SU-DHL-6 (cell line): ENCODE measurements at regions not wholly inside any gene's neighbourhood (a gene's known extent, or its start where the extent isn't known, plus 50 kb on each side); places are given as distances from the start of the nearest gene placed in this dataset.

Source experiments
- H2AFZ ChIP-seq: fragments of 200-600 bp; sonication (generic); 2 replicates; pipeline ENCODE4 v1.6.1; 2014; ENCODE audit warnings: low read depth, mild to moderate bottlenecking, moderate library complexity, mixed read lengths, antibody characterized with exemption, low read length; ENCODE audit not compliant: severe bottlenecking
- H3F3A ChIP-seq: fragments of 200-600 bp; shearing (Covaris generic); 2 replicates; pipeline ENCODE4 v1.6.0; 2016; ENCODE audit warnings: antibody characterized with exemption, mild to moderate bottlenecking; ENCODE audit not compliant: insufficient read depth
- H3K27ac ChIP-seq: fragments of 200-600 bp; sonication (generic); 2 replicates; pipeline ENCODE4 v1.5.1; 2016; ENCODE audit warnings: low read depth, mild to moderate bottlenecking, low read length, moderate library complexity, mixed read lengths
- H3K27me3 ChIP-seq: fragments of 200-600 bp; sonication (generic), shearing (Covaris generic); 2 replicates; pipeline ENCODE4 v1.6.0; 2014; ENCODE audit warnings: mild to moderate bottlenecking, low read length
- H3K36me3 ChIP-seq: fragments of 200-600 bp; sonication (generic); 2 replicates; pipeline ENCODE4 v1.6.1; 2014; ENCODE audit warnings: mild to moderate bottlenecking, low read length, mixed read lengths
- H3K4me2 ChIP-seq: fragments of 300-600, 200-600 bp; shearing (Covaris generic), sonication (generic); 2 replicates; pipeline ENCODE4 v1.6.0; 2014; ENCODE audit warnings: low read length, low read depth, mild to moderate bottlenecking; ENCODE audit not compliant: poor library complexity, severe bottlenecking
- H3K4me3 ChIP-seq: fragments of 200-600 bp; sonication (generic); 2 replicates; pipeline ENCODE4 v1.5.1; 2014; ENCODE audit warnings: antibody characterized with exemption, low read length, mild to moderate bottlenecking, mixed read lengths; ENCODE audit not compliant: insufficient read depth, poor library complexity, severe bottlenecking
- H3K79me2 ChIP-seq: fragments of 200-600 bp; sonication (generic); 2 replicates; pipeline ENCODE4 v1.6.1; 2014; ENCODE audit warnings: mild to moderate bottlenecking, low read length, moderate library complexity; ENCODE audit not compliant: insufficient read depth
- H3K9ac ChIP-seq: fragments of 200-600 bp; sonication (generic); 2 replicates; pipeline ENCODE4 v1.7.0; 2014; ENCODE audit warnings: mild to moderate bottlenecking, low read length
- H3K9me2 ChIP-seq: fragments of 200-600 bp; sonication (generic); replicated peaks from 2 replicates; pipeline ENCODE4 v1.6.1; 2014; ENCODE audit warnings: low read length; ENCODE audit not compliant: insufficient read depth
- H3K9me3 ChIP-seq: fragments of 200-600 bp; sonication (generic); 2 replicates; pipeline ENCODE4 v1.6.1; 2014; ENCODE audit warnings: low read length, mixed read lengths; ENCODE audit not compliant: insufficient read depth
- H4K20me1 ChIP-seq: fragments of 200-600 bp; sonication (generic); 2 replicates; pipeline ENCODE4 v1.6.1; 2014; ENCODE audit warnings: low read depth, mild to moderate bottlenecking, antibody characterized with exemption, low read length, moderate library complexity, mixed read lengths
- CTCF ChIP-seq: fragments of 200-600 bp; sonication (generic); IDR thresholded peaks from one replicate; pipeline ENCODE4 v1.5.1; 2017; ENCODE audit warnings: antibody characterized with exemption, mild to moderate bottlenecking, low read length, moderate library complexity; ENCODE audit not compliant: insufficient read depth, poor library complexity, severe bottlenecking
- EZH2phosphoT487 ChIP-seq: fragments of 200-600 bp; sonication (generic), shearing (Covaris generic); conservative IDR thresholded peaks from 2 replicates; pipeline ENCODE4 v1.6.1; 2018; ENCODE audit warnings: mild to moderate bottlenecking, antibody characterized with exemption, low read length, moderate library complexity, mixed read lengths

DNA sequence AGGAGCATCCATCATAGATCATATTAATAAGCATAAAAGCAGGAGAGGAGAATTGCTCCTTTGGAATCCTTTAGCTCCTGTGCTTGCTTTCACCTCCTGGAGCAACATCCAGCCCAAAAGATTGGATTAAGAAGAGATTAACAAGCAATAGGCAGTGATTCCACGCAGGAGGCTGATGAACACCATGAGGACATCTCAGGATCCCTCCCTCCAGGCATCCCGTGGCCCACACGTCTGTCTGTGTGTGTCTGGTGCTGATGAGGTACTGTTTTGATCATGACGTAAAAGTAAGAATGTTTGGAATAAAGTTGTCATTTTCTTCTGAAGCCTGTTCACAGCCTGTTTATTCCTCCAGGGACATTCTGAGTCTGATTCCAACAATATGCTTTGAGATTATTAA is 185.5 kb upstream of the MYLIP start:
- H3K4me3 ChIP-seq = no peak overlapping the region
- H2AFZ ChIP-seq = no peak overlapping the region
- H3F3A ChIP-seq = no peaks in the 10 kb centered on the region
- H3K9me2 ChIP-seq = no peaks in the 10 kb centered on the region
- no peak for TF ChIP-seq CTCF
- TF ChIP-seq EZH2phosphoT487 = no peak
- H3K27ac ChIP-seq = no peak overlapping the region
- H3K79me2 ChIP-seq = no peaks in the 10 kb centered on the region
- no peak overlapping the region for H3K9ac ChIP-seq
- no peaks in the 10 kb centered on the region for H4K20me1 ChIP-seq
- H3K4me2 ChIP-seq = no peak overlapping the region
- H3K9me3 ChIP-seq = no peaks in the 10 kb centered on the region
- H3K27me3 ChIP-seq = no peaks in the 10 kb centered on the region
- no peaks in the 10 kb centered on the region for H3K36me3 ChIP-seq

GRCh38 chr6:15941168-15941567 is 187.7 kb upstream of the MYLIP start:
- H3K4me3 ChIP-seq = no peak overlapping the region
- H3K36me3 ChIP-seq = no peaks in the 10 kb centered on the region
- no peaks in the 10 kb centered on the region for H3K9me3 ChIP-seq
- no peak overlapping the region for H3K4me2 ChIP-seq
- H3K27ac ChIP-seq = no peak overlapping the region
- no peaks in the 10 kb centered on the region for H4K20me1 ChIP-seq
- H3F3A ChIP-seq = no peaks in the 10 kb centered on the region
- no peaks in the 10 kb centered on the region for H3K9me2 ChIP-seq
- H3K27me3 ChIP-seq = no peaks in the 10 kb centered on the region
- no peak for TF ChIP-seq CTCF
- TF ChIP-seq EZH2phosphoT487 = no peak
- no peaks in the 10 kb centered on the region for H3K79me2 ChIP-seq
- H2AFZ ChIP-seq = no peak overlapping the region
- H3K9ac ChIP-seq = no peak overlapping the region

GRCh38 chr6:15938107-15938506 is 190.8 kb upstream of the MYLIP start:
- Histone ChIP-seq H2AFZ (no peak overlapping the region), H3F3A (no peaks in the 10 kb centered on the region), H3K9ac (no peak overlapping the region), H4K20me1 (no peaks in the 10 kb centered on the region), H3K27me3 (no peaks in the 10 kb centered on the region), H3K27ac (no peak overlapping the region), H3K79me2 (no peaks in the 10 kb centered on the region), H3K4me3 (no peak overlapping the region), H3K36me3 (no peaks in the 10 kb centered on the region), H3K4me2 (no peak overlapping the region), H3K9me3 (no peaks in the 10 kb centered on the region), H3K9me2 (no peaks in the 10 kb centered on the region)
- no peak for TF ChIP-seq EZH2phosphoT487
- TF ChIP-seq CTCF = no peak

GRCh38 chr6:15937602-15938001 is 191.3 kb upstream of the MYLIP start:
- Histone ChIP-seq H4K20me1 (no peaks in the 10 kb centered on the region), H3K36me3 (no peaks in the 10 kb centered on the region), H3K27me3 (no peaks in the 10 kb centered on the region), H3K9ac (no peak overlapping the region), H3K4me3 (no peak overlapping the region), H2AFZ (no peak overlapping the region), H3K27ac (no peak overlapping the region), H3F3A (no peaks in the 10 kb centered on the region), H3K9me2 (no peaks in the 10 kb centered on the region), H3K9me3 (no peaks in the 10 kb centered on the region), H3K79me2 (no peaks in the 10 kb centered on the region), H3K4me2 (no peak overlapping the region)
- TF ChIP-seq CTCF (no peak), EZH2phosphoT487 (no peak)
